Activated CD8-positive, alpha-beta memory T cell treated with anti-CD3 and anti-CD28 coated beads, Interleukin-2, amount 50 U/mL, for 4 hours (primary cell): ENCODE measurements at regions not wholly inside any gene's neighbourhood (a gene's known extent, or its start where the extent isn't known, plus 50 kb on each side); places are given as distances from the start of the nearest gene placed in this dataset.
"Not testable (repeated sequence)": the region's sequence is repeated elsewhere in the genome, so short reads cannot be mapped to it uniquely, and the experiment has no call there.

Source experiments
- DNase-seq: peaks from one replicate; pipeline ENCODE4 v3.0.0-alpha.2; 2020

DNA sequence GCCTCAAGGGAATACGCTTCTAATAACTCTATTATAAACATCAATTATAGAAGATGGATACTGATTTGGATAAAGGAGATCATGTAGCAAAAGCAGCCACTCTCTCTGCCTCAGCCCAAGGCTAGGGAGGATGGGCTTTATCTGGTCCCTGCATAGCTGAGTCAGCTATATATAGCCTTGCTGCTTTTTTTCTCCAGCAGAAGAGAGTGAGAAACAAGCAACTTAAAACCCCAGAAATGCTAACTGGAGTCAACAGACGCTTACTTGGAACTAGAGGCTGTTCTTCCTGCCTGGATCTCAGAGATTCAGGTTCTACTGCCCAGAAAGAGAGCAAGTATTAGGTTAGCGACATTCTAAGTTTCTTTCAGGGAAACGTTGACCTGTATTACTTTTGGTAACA lies 426.7 kb upstream of the KLHL29 start:
- no peak for DNase-seq

DNA sequence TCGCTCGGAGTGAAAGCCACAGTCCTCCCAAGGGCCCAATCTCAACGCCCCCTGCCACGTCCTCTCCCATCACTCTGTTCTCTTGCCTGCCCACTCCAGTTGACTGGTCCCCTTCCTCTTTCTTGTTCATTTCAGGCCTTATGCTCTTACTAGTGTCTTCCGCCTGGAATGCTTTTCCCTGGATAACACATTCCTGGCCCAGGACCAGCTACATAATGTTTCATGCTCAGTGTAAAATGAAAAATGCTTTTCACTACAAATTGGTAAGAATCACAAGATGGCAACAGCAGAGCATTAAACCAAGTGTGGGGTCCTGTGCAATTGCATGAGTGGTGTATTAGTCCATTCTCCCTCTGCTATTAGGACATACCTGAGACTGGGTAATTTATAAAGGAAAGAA lies 417.2 kb upstream of the KLHL29 start:
- DNase-seq, result no peak

DNA sequence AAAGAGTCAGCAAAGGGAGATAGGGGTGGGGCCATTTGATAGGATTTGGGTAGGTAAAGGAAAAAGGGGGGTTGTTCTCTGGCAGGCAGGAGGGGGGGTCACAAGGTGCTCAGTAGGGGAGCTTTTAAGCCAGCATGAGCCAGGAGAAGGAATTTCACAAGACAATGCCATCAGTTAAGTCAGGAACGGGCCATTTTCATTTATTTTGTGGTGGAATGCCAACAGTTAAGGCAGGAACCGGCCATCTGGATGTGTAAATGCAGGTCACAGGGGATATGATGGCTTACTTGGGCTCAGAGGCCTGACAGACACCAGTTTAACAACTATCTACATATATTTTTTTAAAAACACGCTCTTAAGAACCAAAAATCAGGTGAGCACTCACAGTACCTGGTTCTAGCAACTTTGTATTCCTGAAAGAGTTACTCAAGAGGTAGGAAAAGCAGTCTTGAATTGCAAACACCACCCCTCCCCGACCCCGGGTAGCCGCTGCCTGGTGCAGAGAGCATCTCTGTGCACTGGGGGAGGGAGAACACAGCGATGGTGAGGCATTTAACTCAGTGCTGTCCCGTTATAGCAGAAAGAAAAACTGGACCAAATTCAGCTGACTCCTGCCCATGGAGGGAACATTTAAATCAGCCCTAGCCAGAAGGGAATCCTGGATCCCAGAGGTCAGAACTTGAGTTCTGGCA lies 414.5 kb upstream of the KLHL29 start:
- no peak for DNase-seq

- DNase-seq, result no peak
These were observed 414.0 kb upstream of the KLHL29 start for GRCh38 chr2:22970991-22971390.

DNA sequence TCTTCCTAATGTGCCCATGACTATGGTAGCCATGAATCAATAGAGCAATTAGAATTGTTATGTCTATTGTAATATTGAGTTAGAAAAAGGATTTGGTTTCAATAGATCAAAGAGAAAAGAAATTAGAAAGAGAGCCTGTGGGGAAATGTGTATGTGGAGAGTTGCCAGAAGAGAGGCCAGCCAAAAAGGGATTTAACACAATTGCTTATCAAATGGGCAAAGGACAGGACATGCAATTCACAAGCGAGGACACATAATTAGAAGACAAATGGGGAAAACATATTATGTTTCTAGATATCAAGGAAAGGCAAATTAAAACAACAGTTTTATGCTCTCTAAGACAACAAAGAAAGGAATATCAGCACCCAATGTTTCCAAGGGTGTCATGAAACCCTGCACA lies 403.2 kb upstream of the KLHL29 start:
- DNase-seq, result no peak

DNA sequence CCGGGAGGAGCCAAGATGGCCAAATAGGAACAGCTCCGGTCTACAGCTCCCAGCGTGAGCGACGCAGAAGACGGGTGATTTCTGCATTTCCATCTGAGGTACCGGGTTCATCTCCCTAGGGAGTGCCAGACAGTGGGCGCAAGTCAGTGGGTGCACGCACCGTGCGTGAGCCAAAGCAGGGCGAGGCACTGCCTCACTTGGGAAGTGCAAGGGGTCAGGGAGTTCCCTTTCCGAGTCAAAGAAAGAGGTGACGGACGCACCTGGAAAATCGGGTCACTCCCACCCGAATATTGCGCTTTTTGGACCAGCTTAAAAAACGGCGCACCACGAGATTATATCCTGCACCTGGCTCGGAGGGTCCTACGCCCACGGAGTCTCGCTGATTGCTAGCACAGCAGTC lies 400.8 kb upstream of the KLHL29 start:
- not testable (repeated sequence) for DNase-seq

DNA sequence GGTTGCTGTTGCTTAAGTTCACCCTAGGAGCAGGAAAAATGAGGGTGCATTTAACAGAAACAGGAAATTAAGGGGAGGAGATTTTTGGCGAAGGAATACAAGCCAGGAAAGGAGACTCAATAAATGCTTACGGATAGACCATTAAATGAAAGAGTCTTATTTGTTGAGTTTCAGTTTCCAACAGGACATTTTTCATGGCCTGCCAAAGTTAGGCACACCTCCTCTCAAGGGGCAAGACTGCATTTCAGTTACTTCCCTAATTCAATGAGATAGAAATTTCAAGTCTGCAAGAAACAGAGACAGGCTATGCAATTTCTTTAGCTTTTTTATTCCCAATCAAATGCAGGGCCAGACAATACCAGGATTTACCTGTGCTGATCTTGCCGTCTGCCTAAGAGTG lies 394.7 kb upstream of the KLHL29 start:
- DNase-seq, result no peak

DNA sequence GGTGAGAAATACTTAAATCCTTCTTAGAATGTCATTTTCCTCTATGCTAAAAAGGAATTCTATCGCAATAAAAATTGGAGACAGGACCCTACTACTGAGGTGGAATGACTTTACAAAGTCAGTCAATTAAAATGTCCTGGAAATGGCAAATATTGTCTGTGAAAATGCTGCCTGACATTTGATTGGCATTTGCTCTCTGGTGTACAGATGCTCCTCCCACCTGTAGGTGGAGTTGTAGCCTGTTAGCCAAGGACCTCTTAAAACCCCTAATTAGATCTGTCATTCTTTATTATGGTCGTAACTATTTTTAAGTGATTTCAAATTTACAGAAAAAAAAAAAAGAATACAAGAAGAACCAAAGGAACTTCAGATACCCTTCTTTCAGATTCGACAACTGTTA lies 393.1 kb upstream of the KLHL29 start:
- DNase-seq, result no peak

DNA sequence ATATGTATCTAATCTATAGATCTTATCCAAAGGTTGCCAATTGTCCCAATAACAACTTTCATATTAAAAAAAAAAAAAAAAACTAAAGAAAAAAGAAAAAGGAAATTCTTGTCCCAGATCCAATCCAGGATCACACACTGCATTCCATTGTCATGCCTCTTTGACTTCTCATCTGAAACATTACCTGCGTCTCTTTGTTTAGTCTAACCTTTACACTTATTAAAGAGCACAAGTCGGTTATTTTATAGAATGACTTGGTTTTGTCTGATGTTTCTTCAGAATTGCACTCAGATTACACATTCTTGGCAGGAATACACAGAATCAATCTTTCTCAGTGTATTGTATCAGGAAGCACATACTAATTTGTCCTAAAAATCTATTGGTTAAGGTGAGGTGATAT lies 392.5 kb upstream of the KLHL29 start:
- no peak for DNase-seq

GRCh38 chr2:22993250-22993649 lies 391.7 kb upstream of the KLHL29 start:
- no peak for DNase-seq

- DNase-seq, result no peak
These were observed 389.4 kb upstream of the KLHL29 start for GRCh38 chr2:22995576-22995975.

- DNase-seq, result no peak
These were observed 388.1 kb upstream of the KLHL29 start for GRCh38 chr2:22996911-22997310.

GRCh38 chr2:22998359-22998758 lies 386.6 kb upstream of the KLHL29 start:
- no peak for DNase-seq

DNA sequence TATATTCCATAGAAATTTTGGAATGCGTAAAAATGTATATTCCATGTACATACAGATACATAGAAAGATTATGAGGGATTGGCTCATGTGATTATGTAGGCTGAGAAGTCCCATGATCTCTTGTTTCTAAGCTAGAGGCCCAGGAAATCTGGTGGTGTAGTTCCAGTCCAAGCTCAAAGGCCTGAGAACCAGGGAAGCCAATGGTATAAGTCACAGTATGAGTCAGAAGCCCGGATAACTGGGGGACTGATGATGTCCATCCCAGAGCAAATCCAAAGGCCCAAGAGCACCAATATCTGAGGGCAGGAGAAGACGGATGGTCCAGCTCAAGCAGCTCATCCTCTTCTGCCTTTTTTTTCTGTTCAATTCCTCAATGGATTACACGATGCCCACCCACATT lies 385.0 kb upstream of the KLHL29 start:
- no peak for DNase-seq

DNA sequence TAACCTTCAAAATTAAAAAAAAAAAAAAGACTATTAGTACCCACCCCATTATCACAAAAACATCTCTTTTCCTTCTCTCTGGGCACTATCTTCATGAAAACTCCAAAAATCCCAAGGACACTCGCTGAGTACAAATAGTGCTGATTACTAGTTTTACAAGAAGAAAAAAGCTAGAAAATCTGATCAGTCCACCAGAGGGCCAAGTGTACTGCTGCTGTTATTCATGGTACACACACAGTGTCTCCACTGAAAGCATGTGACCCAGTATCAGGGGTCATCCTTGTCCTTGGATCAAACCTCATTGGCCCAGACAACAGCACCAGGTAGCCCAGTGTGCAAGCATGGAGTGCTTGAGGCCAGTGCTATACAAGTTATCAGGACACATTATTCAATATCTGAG lies 382.7 kb upstream of the KLHL29 start:
- DNase-seq, result no peak

- DNase-seq, result no peak
These were observed 379.5 kb upstream of the KLHL29 start for GRCh38 chr2:23005469-23005868.

GRCh38 chr2:23007631-23008235 lies 377.2 kb upstream of the KLHL29 start:
- no peak for DNase-seq

DNA sequence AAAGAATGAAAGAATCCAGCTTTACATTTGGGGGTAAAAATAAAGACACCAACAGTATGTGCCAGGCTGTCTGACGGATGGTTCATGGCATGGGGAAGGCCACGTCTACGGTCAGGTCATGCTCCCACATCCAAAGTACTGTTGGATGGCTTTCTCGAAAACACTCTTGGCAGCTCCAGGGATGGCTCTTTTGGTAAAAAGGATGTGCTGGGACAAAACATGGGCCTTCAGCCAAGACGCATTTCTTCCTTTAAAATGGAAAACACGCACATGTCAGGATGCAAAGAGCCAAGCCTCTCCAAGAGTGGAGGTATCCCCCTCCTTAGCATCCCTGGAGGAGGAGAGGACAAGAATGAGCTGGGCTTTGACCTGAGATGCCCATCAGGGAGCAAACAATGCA lies 376.5 kb upstream of the KLHL29 start:
- no peak for DNase-seq

DNA sequence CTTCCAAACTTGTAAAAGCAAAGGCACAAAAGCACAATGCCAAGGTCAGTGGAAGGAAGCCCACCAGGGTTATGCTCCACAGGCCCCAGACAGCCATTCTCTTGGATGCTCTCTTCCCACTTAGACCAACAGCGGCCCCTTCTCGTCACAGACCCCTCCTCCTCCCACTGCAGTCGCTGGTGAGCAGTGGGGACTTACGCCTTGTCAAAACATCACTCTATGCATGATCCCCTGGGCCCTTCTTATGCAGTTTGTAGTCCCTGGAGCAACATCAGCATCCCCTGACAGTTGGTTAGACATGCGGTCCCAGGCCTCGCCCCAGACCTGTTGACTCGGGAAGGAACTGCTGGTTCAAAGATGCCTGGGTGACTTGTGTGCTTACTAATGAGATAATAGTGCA lies 376.0 kb upstream of the KLHL29 start:
- no peak for DNase-seq

- DNase-seq, result no peak
These were observed 375.3 kb upstream of the KLHL29 start for GRCh38 chr2:23009545-23010149.

GRCh38 chr2:23012499-23012898 lies 372.5 kb upstream of the KLHL29 start:
- no peak for DNase-seq

DNA sequence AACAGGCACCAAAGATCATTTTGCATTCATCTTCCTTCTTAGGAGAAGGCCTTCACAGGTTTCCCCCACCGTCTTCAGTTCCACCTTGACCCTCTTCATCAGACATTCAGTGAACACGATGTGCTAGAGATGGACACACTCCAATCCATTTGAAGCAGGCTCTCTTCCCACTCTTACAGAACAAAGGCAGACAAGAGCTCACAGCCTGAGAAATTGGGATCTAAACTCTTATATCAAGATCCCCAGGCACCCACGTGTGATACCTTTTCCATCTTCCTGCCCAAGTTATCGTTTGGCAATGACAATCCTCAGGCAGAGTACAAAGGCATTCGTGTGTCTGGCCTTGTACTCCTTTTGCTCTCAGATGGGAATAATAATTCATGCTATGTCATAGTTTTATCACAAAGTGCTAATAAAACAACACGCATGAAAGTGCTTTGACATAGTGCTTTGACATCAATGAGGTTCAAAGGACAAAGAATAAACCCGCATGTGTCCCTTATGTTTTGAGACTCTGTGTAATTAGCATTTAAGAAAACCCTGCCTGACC lies 369.3 kb upstream of the KLHL29 start:
- no peak for DNase-seq

GRCh38 chr2:23019476-23019875 lies 365.5 kb upstream of the KLHL29 start:
- no peak for DNase-seq

GRCh38 chr2:23020659-23021058 lies 364.3 kb upstream of the KLHL29 start:
- no peak for DNase-seq
